K562 (cell line): ENCODE measurements at regions not wholly inside any gene's neighbourhood (a gene's known extent, or its start where the extent isn't known, plus 50 kb on each side); places are given as distances from the start of the nearest gene placed in this dataset.

ENCODE experiments used
- ATAC-seq: fragments of 200-7000 bp; cut with Tn5 transposase; 3 replicates; pipeline ENCODE4 v1.9.1; 2020; ENCODE audit warnings: moderate library complexity
- BruUV-seq: library from RNA; stranded (reverse); fragments of 400-500 nt; replicated peaks from 2 replicates; lab custom pipeline; 2021; lab: Mats Ljungman, UMichigan
- CTCF ChIA-PET: fragments of 300-600 bp; formaldehyde crosslinking; extraction: SDS; loops from one replicate; lab custom pipeline; 2021; ENCODE audit warnings: low intra/inter-chr PET ratio; lab: Yijun Ruan, JAX
- POLR2A ChIA-PET: fragments of 300-600, 350-650 bp; sonication (Branson Sonifier 250); formaldehyde crosslinking; extraction: SDS; loops from one replicate; lab custom pipeline; 2021; ENCODE audit warnings: antibody characterized with exemption, inconsistent platforms; lab: Yijun Ruan, JAX
- DNase-seq, 4 experiments: peaks; one replicate each; pipeline versions ENCODE4 v3.0.0 to v3.0.0-alpha.2; 2011 to 2018; ENCODE audit warnings: low spot score in 3 of 4, mixed read lengths in 3 of 4; ENCODE audit errors: extremely low read depth in 1 of 4
- FAIRE-seq: peaks from 2 replicates; lab custom pipeline; 2011; peaks lifted over from hg19 to GRCh38; lab: Jason Lieb, UNC
- H2AFZ ChIP-seq: 2 replicates; pipeline ENCODE4 v1.6.0; 2011; ENCODE audit warnings: low read depth, low read length, control low read depth, inconsistent platforms
- H3K27ac ChIP-seq: fragments of 200-600 bp; 3 replicates; pipeline ENCODE4 v1.8.0; 2011; ENCODE audit warnings: low read depth, mild to moderate bottlenecking, control low read depth, inconsistent platforms, low read length, moderate library complexity, mixed read lengths; ENCODE audit errors: extremely low read depth
- H3K27me3 ChIP-seq, 2 experiments: fragments of 300-600 bp in 1 of 2; 2 replicates in 1 of 2; 3 replicates in 1 of 2; pipeline versions ENCODE4 v1.6.0 to v1.8.0; 2011; ENCODE audit warnings: inconsistent platforms in 2 of 2, low read length in 2 of 2, mild to moderate bottlenecking in 1 of 2, mixed read lengths in 1 of 2, moderate library complexity in 1 of 2; ENCODE audit not compliant: control insufficient read depth in 2 of 2, insufficient read depth in 2 of 2
- H3K36me3 ChIP-seq: fragments of 300-600 bp; 3 replicates; pipeline ENCODE4 v1.8.0; 2011; ENCODE audit warnings: mild to moderate bottlenecking, low read length, inconsistent platforms; ENCODE audit not compliant: control insufficient read depth, insufficient read depth
- H3K4me1 ChIP-seq, 2 experiments: fragments of 200-600 bp in 1 of 2; replicated peaks in 1 of 2; 2 replicates in 1 of 2; 3 replicates in 1 of 2; pipeline versions ENCODE4 v1.5.1 to v1.8.0; 2011; ENCODE audit warnings: inconsistent platforms in 2 of 2, low read length in 2 of 2, mild to moderate bottlenecking in 1 of 2, mixed read lengths in 1 of 2, moderate library complexity in 1 of 2; ENCODE audit not compliant: control insufficient read depth in 2 of 2, insufficient read depth in 2 of 2
- H3K4me2 ChIP-seq: 2 replicates; pipeline ENCODE4 v1.6.1; 2011; ENCODE audit warnings: low read length, control low read depth, inconsistent platforms, mixed read lengths; ENCODE audit not compliant: insufficient read depth
- H3K4me3 ChIP-seq: fragments of 200-600 bp; sonication (generic), shearing (Covaris generic); 2 replicates; pipeline ENCODE4 v1.5.1; 2016; ENCODE audit warnings: control low read depth, inconsistent platforms
- H3K79me2 ChIP-seq: fragments of 200-600 bp; 3 replicates; pipeline ENCODE4 v1.8.0; 2011; ENCODE audit warnings: low read length, inconsistent platforms; ENCODE audit not compliant: control insufficient read depth, insufficient read depth
- H3K9ac ChIP-seq, 2 experiments: 2 replicates each; pipeline versions ENCODE4 v1.6.0 to v1.6.1; 2011; ENCODE audit warnings: low read depth in 2 of 2, low read length in 2 of 2, control low read depth in 1 of 2, inconsistent platforms in 1 of 2, mild to moderate bottlenecking in 1 of 2, mixed read lengths in 1 of 2; ENCODE audit not compliant: insufficient read depth in 1 of 2
- H3K9me1 ChIP-seq: one replicate; pipeline ENCODE4 v1.6.0; 2011; ENCODE audit warnings: inconsistent platforms, mild to moderate bottlenecking, low read length, moderate library complexity; ENCODE audit not compliant: control insufficient read depth, insufficient read depth
- H3K9me3 ChIP-seq: replicated peaks from 2 replicates; pipeline ENCODE4 v1.5.1; 2011; ENCODE audit warnings: low read depth, low read length, inconsistent platforms; ENCODE audit not compliant: control insufficient read depth, insufficient read depth
- H4K20me1 ChIP-seq: replicated peaks from 2 replicates; pipeline ENCODE4 v1.6.1; 2011; ENCODE audit warnings: low read length, inconsistent platforms, mixed read lengths; ENCODE audit not compliant: control insufficient read depth, insufficient read depth
- AFF1 ChIP-seq, 2 experiments: fragments of 450-650 bp; IDR thresholded peaks; 2 replicates each; pipeline ENCODE4 v1.6.1; 2018; ENCODE audit warnings: mild to moderate bottlenecking in 2 of 2, low read depth in 1 of 2; ENCODE audit not compliant: partially characterized antibody in 2 of 2
- BCLAF1 ChIP-seq, 2 experiments: fragments of 450-650 bp in 1 of 2; IDR thresholded peaks; 2 replicates each; pipeline ENCODE4 v1.6.1; 2011 to 2017; ENCODE audit warnings: low read depth in 2 of 2, antibody characterized with exemption in 1 of 2, borderline replicate concordance in 1 of 2, low read length in 1 of 2, mild to moderate bottlenecking in 1 of 2, mixed read lengths in 1 of 2; ENCODE audit not compliant: control insufficient read depth in 1 of 2
- GATA2 ChIP-seq: sonication (generic); formaldehyde crosslinking; IDR thresholded peaks from 2 replicates; pipeline ENCODE4 v1.4.0; 2020; ENCODE audit warnings: mild to moderate bottlenecking, missing genetic modification reagents
- IRF2 ChIP-seq: sonication (generic); formaldehyde crosslinking; IDR thresholded peaks from 2 replicates; pipeline ENCODE4 v1.8.1; 2022; ENCODE audit warnings: mild to moderate bottlenecking, missing genetic modification reagents
- KLF16 ChIP-seq: IDR thresholded peaks from 2 replicates; pipeline ENCODE4 v1.6.1; 2016; ENCODE audit warnings: antibody characterized with exemption
- MTA1 ChIP-seq: fragments of 450-650 bp; IDR thresholded peaks from 2 replicates; pipeline ENCODE4 v1.6.1; 2017; ENCODE audit warnings: borderline replicate concordance
- NFYB ChIP-seq: IDR thresholded peaks from 2 replicates; pipeline ENCODE4 v1.6.1; 2011; ENCODE audit warnings: mild to moderate bottlenecking, moderate library complexity; ENCODE audit not compliant: insufficient read length; ENCODE audit errors: extremely low read depth
- NR0B1 ChIP-seq: fragments of 450-650 bp; IDR thresholded peaks from one replicate; pipeline ENCODE4 v1.6.1; 2018; ENCODE audit warnings: mild to moderate bottlenecking, moderate library complexity; ENCODE audit not compliant: partially characterized antibody
- TAF9B ChIP-seq: fragments of 450-650 bp; IDR thresholded peaks from 2 replicates; pipeline ENCODE4 v1.6.1; 2018; ENCODE audit warnings: mild to moderate bottlenecking; ENCODE audit not compliant: partially characterized antibody
- ZFP1 ChIP-seq: fragments of 450-650 bp; formaldehyde crosslinking; IDR thresholded peaks from 2 replicates; pipeline ENCODE4 v1.4.0; 2020; ENCODE audit warnings: mild to moderate bottlenecking, mixed read lengths
- ZNF175 ChIP-seq: fragments of 200-800 bp; sonication (Bioruptor generic); IDR thresholded peaks from 2 replicates; pipeline ENCODE4 v1.6.1; 2016; ENCODE audit warnings: low read depth, mild to moderate bottlenecking, missing genetic modification characterization, missing compliant biosample characterization
- ZNF507 ChIP-seq: conservative IDR thresholded peaks from 2 replicates; pipeline ENCODE4 v1.6.1; 2017; ENCODE audit warnings: missing genetic modification characterization, missing compliant biosample characterization
- ZNF512 ChIP-seq: IDR thresholded peaks from 2 replicates; pipeline ENCODE4 v1.6.1; 2016; ENCODE audit warnings: missing genetic modification characterization, missing compliant biosample characterization
- WGBS: fragments of 100-300 bp; shearing (Covaris generic); methylation state at CpG from one replicate; pipeline ENCODE4 v1.1.6; 2016; ENCODE audit warnings: low coverage, mixed read lengths; ENCODE audit not compliant: insufficient coverage; ENCODE audit errors: missing lambda C conversion rate; 5-methylcytosine and 5-hydroxymethylcytosine counted together
- in situ Hi-C: fragments of 300-500 bp; cut with MboI; formaldehyde crosslinking; loops from 4 replicates; pipeline ENCODE4 v1.15.0; 2018; ENCODE audit warnings: inconsistent platforms, mixed read lengths
- intact Hi-C: fragments of 100-400 bp; cut with micrococcal nuclease; formaldehyde crosslinking; loops from 2 replicates; pipeline ENCODE4 v1.14.2; 2022

- in situ Hi-C loops = no loop called here
- no peak for TF ChIP-seq IRF2 (CRISPR knock-in tag)
- TF ChIP-seq ZNF175 (CRISPR knock-in tag) = no peak
- TF ChIP-seq BCLAF1 (IDR thresholded peaks at IDR 0.05; ENCODE audit: borderline replicate concordance in 1 of 2, control insufficient read depth in 1 of 2, low read depth in 2 of 2, low read length in 1 of 2) = no peak
- no peak for TF ChIP-seq GATA2
- TF ChIP-seq NR0B1 = no peak
- no peak for TF ChIP-seq MTA1
- no peak for TF ChIP-seq ZNF512
- no peak for TF ChIP-seq AFF1 (IDR thresholded peaks at IDR 0.05; ENCODE audit: low read depth in 1 of 2, partially characterized antibody in 2 of 2)
- TF ChIP-seq ZFP1 (CRISPR knock-in tag) = no peak
- TF ChIP-seq ZNF507 = no peak
- no peak for TF ChIP-seq TAF9B
- TF ChIP-seq KLF16 = no peak
- TF ChIP-seq NFYB = no peak
These were observed 511.4 kb downstream of the ADCYAP1 start for GRCh38 chr18:1416074-1416473.

More at GRCh38 chr18:1416074-1416473, 511.4 kb downstream of the ADCYAP1 start:
- H3K9me3 ChIP-seq = no peaks in the 10 kb centered on the region
- 43% methylated on average over 6 of the region's 6 CpGs for WGBS
- ChIA-PET CTCF (no interaction called here), POLR2A (no interaction called here)
- no peaks in the 10 kb centered on the region for H3K79me2 ChIP-seq
- H3K4me3 ChIP-seq = no peak overlapping the region
- intact Hi-C loops = no loop called here
- DNase-seq (no peak), ATAC-seq (no peak), FAIRE-seq (no peak)
- H3K27me3 ChIP-seq = no peaks in the 10 kb centered on the region
- no peaks in the 10 kb centered on the region for H3K9me1 ChIP-seq
- H3K36me3 ChIP-seq = no peaks in the 10 kb centered on the region
- no peaks in the 10 kb centered on the region for H4K20me1 ChIP-seq
- H2AFZ ChIP-seq = no peak overlapping the region; the same call in 1 of the 2 replicates
- no TSS peak for BruUV-seq
- H3K4me2 ChIP-seq = no peak overlapping the region
- no peak overlapping the region for H3K9ac ChIP-seq
- no peak overlapping the region for H3K27ac ChIP-seq
- H3K4me1 ChIP-seq = no peaks in the 10 kb centered on the region
